ENCODE measurements at regions not wholly inside any gene's neighbourhood (a gene's known extent, or its start where the extent isn't known, plus 50 kb on each side); places are given as distances from the start of the nearest gene placed in this dataset.

GRCh38 chr5:175257847-175258194, 186.2 kb downstream of the DRD1 start:
- no peak for TF ChIP-seq POLR2A (IDR thresholded peaks at IDR 0.05; ENCODE audit: low read depth, low read length)
- TF ChIP-seq POLR2AphosphoS5 (IDR thresholded peaks at IDR 0.05; ENCODE audit: low read depth, low read length): no peak
- no peak for TF ChIP-seq TAF1 (IDR thresholded peaks at IDR 0.05; ENCODE audit: borderline replicate concordance, low read depth, low read length)
